Stromal cell of bone marrow (primary cell): ENCODE measurements at regions not wholly inside any gene's neighbourhood (a gene's known extent, or its start where the extent isn't known, plus 50 kb on each side); places are given as distances from the start of the nearest gene placed in this dataset.
"Not testable (repeated sequence)": the region's sequence is repeated elsewhere in the genome, so short reads cannot be mapped to it uniquely, and the experiment has no call there.

Experiments used
- DNase-seq: peaks from one replicate; pipeline ENCODE4 v3.0.0-alpha.2; 2012; ENCODE audit warnings: low read depth

GRCh38 chr4:189697675-189698245 is 242.9 kb upstream of the FRG1 start:
- not testable (repeated sequence) for DNase-seq

DNA sequence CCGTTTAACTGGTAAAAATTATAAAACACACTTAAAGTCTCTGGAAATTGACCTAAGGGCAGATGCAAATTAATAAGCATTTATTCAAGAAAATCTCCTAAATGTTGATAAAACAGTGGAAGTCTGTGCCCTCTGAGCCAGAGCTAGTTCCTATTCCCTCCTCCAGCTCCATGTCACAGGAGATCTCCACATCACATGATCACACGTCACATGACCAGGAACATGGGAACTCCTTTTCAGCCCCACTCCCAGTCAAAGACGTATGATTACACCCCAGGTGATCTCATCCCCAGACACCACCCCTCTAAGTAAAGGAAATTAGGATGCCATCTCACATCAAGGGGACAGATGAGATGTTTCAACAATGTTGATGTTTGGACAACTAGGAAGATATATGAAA is 237.7 kb upstream of the FRG1 start:
- DNase-seq = not testable (repeated sequence)

GRCh38 chr4:189706821-189707220 is 233.9 kb upstream of the FRG1 start:
- not testable (repeated sequence) for DNase-seq

GRCh38 chr4:189707227-189707626 is 233.4 kb upstream of the FRG1 start:
- not testable (repeated sequence) for DNase-seq

DNA sequence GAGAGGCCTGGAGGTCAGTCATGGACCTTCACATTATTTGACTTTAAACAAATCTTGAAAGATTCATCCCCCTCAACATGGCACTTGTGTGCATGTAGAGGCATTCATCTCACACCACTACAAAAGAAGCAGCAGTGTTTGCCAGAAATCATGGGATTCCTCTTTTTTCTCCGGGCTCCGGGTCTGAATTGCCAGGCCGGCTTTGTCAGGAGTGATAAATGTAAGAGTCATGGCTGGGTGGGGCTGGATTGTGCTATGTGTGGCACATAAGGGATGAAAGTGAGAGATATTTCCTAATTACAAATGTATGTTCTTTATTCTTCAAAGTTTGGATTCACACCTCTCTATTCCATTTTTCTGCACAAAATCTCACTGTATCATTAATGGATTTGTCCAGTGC is 228.7 kb upstream of the FRG1 start:
- not testable (repeated sequence) for DNase-seq

DNA sequence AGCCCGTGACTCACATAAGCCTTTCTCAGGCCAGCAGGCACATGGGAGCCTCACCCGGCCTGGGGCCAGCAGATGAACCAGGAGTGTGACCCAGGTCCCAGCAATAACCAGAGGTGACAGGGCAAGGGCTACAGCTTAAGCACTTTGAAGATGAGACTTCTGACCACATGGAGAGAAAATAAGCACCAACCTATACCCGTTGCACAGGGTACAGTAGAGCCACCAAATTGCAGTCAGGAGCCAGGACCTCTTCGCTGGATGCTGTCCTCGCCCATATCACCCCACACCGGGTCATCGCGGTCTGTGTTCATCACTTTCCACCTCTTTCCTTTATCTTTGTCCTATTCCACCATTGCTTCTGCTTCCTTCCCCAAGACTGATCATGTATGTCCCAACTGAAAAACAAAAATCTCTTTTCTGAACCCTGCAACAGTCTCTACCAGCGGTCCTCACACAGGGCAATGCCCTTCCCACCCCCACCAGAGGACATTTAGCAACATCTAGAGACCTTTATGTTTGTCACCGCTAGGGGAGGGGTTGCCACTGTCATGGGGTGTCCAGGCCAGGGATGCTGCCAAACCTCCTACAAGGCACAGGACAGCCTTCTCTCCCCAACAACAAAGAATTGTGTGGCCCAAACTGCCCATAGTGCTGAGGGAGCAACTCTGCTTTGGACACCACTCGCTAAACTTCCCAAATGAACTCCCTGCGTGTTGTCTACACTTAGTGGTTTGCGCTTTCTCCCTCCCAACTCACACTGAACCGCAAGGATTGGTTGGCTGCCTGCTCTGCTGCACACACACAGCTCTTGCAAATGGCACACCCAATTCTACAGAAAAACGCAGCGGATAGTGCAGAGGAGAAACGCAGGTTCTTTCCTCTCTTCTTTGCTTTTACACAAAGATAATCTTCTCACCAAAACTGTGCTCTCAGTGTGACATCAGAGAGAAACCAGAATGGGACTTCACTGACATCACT is 219.4 kb upstream of the FRG1 start:
- not testable (repeated sequence) for DNase-seq

DNA sequence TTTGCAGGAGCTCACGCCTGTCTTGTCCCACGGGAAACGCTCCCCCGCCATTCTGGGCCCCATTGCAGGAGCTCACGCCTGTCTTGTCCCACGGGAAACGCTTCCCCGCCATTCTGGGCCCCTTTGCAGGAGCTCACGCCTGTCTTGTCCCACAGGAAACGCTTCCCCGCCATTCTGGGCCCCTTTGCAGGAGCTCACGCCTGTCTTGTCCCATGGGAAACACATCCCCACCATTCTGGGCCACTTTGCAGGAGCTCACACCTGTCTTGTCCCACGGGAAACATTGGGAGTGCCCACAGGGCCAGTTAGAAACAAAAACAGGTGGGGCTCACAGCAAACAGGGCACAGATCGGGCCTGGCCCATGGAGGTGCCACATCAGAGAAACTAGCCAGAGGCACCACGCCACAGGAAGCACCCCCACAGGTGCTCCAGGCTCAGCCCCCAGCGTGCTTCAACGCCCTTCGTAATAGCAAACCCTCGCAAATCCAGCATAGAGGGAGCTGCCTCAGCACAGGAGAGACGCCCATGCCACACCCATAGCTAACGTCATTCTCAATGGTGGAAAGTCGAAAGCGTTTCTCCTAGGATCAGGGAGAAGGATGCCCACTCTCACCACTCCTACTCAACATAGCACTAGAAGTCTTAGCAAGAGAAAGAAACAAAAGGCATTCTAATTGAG is 218.2 kb upstream of the FRG1 start:
- not testable (repeated sequence) for DNase-seq

DNA sequence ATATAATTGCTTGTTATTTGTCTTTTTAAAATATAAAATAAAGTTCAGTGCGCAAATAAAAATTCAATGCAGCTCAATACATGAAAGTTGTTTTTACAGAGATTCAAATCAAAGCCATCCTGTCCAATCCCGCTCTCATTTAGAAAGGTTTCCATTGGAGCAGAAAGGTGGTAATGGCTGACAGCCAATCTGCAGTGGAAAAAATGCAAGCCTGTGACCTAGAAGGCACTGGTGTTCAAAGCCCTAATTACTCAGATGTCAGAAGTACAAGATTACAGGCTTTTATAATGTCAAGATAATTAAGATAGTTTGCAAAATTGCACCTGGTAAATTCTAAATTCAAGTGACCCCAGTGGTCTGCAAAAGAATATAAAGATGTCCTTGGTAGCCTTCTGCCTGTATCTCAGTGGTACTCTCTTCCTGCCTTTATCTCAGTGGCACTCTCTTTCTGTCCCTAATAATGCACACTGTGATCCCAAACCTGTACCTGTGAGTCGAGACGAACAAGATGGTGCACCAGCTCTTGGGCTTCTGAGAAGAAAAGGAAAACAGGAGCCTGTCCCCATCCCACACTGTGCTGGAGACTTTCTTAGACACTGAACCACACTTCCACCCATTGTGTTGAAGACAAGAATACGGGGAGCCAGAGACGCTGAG is 212.6 kb upstream of the FRG1 start:
- not testable (repeated sequence) for DNase-seq

GRCh38 chr4:189731989-189732388 is 208.7 kb upstream of the FRG1 start:
- not testable (repeated sequence) for DNase-seq

DNA sequence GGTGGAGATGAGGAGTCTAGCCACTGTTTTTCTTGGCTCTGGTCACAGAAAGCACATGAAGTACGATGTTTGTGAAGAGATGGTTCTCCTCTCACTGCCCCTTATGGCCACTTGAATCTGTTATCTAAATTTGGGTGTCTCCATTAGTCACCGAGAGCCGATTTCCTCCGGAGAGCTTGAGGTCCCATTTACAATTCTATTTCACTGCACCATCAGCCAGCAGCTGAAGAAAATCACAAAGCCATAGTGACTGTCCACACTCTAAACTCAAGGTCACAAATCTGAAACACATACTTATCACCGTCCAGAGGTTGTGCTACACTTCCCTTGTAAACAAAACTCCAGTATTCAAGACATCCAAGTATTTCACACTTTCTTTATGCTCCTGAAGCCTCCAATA is 207.2 kb upstream of the FRG1 start:
- not testable (repeated sequence) for DNase-seq

GRCh38 chr4:189734648-189735267 is 205.9 kb upstream of the FRG1 start:
- DNase-seq = peak; percentile 18

- DNase-seq = not testable (repeated sequence)
Observed at GRCh38 chr4:189736656-189737055, 204.0 kb upstream of the FRG1 start.

DNA sequence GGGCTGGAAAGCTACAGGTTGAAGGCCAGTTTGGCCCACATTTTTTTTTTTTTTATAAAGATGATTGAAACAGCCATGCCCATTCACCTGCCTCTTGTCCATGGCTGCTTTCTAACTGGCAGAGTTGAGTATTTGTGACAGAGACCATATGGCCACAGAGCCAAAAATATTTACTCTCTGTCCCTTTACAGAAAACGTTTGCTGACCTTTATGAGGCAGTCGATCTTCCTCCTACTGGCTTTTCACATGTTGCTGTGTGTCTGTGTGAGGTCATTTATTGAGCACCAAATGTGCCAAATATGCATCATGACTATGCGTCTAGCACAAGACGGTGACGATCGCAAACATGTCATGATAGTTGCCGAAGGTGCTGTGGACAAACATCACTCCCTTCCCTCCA is 200.6 kb upstream of the FRG1 start:
- DNase-seq = not testable (repeated sequence)

GRCh38 chr4:189740873-189741272 is 199.8 kb upstream of the FRG1 start:
- DNase-seq = no peak

DNA sequence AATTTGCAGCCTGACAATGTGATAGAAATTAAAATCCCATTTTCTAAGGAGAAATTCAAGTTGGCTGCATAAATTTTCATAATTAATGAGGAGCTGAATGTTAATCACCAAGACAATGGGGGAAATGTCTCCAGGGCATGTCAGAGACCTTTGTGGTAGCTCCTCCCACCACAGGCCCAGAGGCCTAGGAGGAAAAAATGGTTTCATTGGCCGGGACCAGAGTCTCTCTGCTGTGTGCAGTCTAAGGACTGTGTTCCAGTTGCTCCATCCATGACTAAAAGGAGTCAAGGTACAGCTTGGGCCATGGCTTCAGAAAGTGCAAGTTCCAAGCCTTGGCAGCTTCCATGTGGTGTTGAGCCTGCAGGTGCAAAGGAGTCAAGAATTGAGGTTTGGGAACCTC is 187.6 kb upstream of the FRG1 start:
- DNase-seq = not testable (repeated sequence)

DNA sequence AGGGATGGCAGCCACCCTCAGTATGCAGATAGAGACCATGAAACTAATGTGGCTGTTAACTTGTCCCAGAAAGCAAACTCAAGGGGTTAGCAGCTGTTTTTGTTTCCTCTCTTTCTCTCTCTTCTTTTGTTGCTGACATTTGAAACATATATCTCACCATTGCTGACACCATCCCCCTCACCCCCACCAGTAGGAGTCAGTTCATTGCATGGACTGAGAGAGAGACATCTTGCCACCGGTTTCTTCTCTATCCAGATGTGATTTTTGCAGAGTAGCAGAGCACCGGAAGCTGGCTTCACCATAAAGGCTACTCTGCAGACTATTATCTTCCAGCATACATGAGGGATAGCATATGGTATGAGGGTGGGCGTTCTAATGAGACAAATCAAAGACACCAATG is 177.1 kb upstream of the FRG1 start:
- DNase-seq = no peak

GRCh38 chr4:189765301-189765700 is 175.4 kb upstream of the FRG1 start:
- no peak for DNase-seq

GRCh38 chr4:189765736-189766135 is 174.9 kb upstream of the FRG1 start:
- DNase-seq = no peak

DNA sequence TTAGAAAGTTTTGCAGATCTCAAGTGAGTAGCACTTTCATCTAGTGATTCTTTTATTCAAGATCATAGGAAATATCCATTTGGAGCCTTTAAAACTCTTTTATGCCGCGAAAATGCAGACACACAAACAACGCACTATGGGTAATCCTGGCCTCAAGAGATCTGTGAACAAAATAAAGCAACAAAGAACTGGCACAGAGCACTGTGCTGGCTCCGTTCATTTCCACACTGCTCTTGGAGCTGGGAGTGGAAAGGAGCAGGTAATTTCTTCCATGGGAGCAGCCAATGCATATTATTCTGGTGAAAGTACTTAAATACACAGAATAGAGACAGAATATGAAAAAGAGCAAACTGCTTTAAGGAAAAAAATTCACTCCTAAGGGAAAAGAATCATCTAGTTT is 172.7 kb upstream of the FRG1 start:
- no peak for DNase-seq

GRCh38 chr4:189769131-189769530 is 171.5 kb upstream of the FRG1 start:
- no peak for DNase-seq

- DNase-seq = peak; percentile 37
Observed at GRCh38 chr4:189771696-189772361, 168.8 kb upstream of the FRG1 start.
